Left lung (tissue), 4 donors: ENCODE measurements at regions not wholly inside any gene's neighbourhood (a gene's known extent, or its start where the extent isn't known, plus 50 kb on each side); places are given as distances from the start of the nearest gene placed in this dataset.

Experiments used
- ATAC-seq: fragments of 200-7000 bp; cut with Tn5 transposase; one replicate; pipeline ENCODE4 v1.9.1; 2020; ENCODE audit warnings: moderate library complexity
- DNase-seq, 4 donors: peaks; one replicate each; pipeline ENCODE4 v3.0.0-alpha.2; 2013 to 2020
- H3K27ac ChIP-seq, 2 donors: fragments of 200-600 bp; sonication (generic) in 1 of 2; one replicate each; pipeline versions ENCODE4 v1.5.0 to v1.8.0; 2020 to 2021
- H3K27me3 ChIP-seq, 2 donors: fragments of 200-600 bp; sonication (generic) in 1 of 2; one replicate each; pipeline versions ENCODE4 v1.5.0 to v1.8.0; 2020 to 2021
- H3K36me3 ChIP-seq, 2 donors: fragments of 200-600 bp; sonication (generic) in 1 of 2; one replicate each; pipeline versions ENCODE4 v1.5.0 to v1.8.0; 2020 to 2021
- H3K4me1 ChIP-seq, 2 donors: fragments of 200-600 bp; one replicate each; pipeline ENCODE4 v1.8.0; 2021
- H3K4me3 ChIP-seq, 2 donors: fragments of 200-600 bp; sonication (generic) in 1 of 2; one replicate each; pipeline versions ENCODE4 v1.5.0 to v1.8.0; 2020 to 2021; ENCODE audit warnings: mild to moderate bottlenecking in 1 of 2
- H3K9me3 ChIP-seq, 2 donors: fragments of 200-600 bp; sonication (generic) in 1 of 2; one replicate each; pipeline versions ENCODE4 v1.5.0 to v1.8.0; 2020 to 2021
- intact Hi-C, 2 donors: fragments of 100-400 bp; cut with DNase I; formaldehyde crosslinking; loops; one replicate each; pipeline versions ENCODE4 v1.11.2 to v1.14.2; 2022
- TF ChIP-seq, protein P1 (sequence below), 2 donors: fragments of 200-600 bp; sonication (generic) in 1 of 2; IDR thresholded peaks; one replicate each; pipeline versions ENCODE4 v1.5.0 to v1.8.0; 2021; ENCODE audit warnings: antibody characterized with exemption in 2 of 2
- donor health status: DM: no; HTN: yes; CAD: no.
- donor health status: DM: no; HTN: no; CAD: no.

DNA sequence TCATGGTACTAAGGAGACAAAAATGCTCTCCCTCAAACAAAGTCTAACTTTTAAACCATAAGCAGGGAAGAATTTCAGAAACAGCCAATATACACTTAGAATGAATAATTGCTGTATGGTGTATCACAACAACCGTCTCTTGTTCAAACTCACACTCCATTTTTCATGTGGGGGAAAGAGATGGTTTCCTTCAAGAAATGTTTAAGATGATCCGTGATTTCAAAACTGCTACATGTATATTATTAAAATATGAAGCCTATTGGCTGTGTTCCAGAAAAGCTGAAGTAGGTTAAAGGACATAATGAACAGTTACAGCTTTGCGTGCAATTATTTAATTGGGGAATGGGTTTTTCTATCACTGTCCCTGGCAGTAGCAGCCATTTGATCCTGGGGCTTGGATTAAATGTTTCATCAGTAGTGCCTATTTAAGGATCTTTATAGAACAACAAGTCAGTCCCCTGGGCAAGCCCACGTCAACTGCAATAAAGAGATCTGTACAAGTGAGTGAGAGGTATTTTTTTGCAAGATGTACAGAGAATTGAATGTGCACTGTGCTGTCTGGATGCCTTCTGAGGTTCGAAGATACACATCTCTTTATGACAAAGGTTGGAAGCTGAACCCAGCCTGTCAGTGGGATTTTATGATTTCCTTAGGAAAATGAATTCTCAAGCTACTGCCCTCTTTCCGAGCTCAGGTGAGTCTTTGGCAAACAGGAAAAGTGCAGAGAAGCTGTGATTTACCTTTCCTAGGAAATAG lies 337.2 kb upstream of the RARB start:
- no peak overlapping the region for H3K27ac ChIP-seq
- no peaks in the 10 kb centered on the region for H3K36me3 ChIP-seq

DNA sequence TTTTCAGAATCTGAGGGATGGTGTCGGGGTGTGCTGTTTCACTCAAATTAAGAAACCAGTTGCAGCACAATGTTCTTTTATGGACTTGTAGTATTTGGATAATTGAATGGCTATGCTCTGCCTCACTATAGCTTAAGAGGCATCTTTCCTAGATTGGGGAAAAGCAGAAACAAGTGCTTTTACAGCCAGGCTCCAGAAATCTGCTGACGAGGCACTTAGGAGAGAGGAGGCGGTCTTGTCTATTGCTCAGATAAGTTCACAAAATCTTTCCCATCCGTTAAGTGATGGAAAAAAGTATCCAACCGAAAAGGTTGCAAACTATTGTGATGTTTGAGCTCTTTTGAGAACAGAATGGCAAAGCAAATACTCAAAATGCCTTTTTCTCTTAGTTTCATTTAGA lies 336.1 kb upstream of the RARB start:
- H3K4me3 ChIP-seq: no peak overlapping the region
- intact Hi-C loops: no loop called here
- H3K27me3 ChIP-seq: no peaks in the 10 kb centered on the region
- TF ChIP-seq, protein P1, sequence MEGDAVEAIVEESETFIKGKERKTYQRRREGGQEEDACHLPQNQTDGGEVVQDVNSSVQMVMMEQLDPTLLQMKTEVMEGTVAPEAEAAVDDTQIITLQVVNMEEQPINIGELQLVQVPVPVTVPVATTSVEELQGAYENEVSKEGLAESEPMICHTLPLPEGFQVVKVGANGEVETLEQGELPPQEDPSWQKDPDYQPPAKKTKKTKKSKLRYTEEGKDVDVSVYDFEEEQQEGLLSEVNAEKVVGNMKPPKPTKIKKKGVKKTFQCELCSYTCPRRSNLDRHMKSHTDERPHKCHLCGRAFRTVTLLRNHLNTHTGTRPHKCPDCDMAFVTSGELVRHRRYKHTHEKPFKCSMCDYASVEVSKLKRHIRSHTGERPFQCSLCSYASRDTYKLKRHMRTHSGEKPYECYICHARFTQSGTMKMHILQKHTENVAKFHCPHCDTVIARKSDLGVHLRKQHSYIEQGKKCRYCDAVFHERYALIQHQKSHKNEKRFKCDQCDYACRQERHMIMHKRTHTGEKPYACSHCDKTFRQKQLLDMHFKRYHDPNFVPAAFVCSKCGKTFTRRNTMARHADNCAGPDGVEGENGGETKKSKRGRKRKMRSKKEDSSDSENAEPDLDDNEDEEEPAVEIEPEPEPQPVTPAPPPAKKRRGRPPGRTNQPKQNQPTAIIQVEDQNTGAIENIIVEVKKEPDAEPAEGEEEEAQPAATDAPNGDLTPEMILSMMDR (IDR thresholded peaks at IDR 0.05): no peak
- H3K4me1 ChIP-seq: no peaks in the 10 kb centered on the region
- no peak for ATAC-seq
- no peak overlapping the region for H3K27ac ChIP-seq
- no peak for DNase-seq
- no peaks in the 10 kb centered on the region for H3K36me3 ChIP-seq
- H3K9me3 ChIP-seq: no peaks in the 10 kb centered on the region

More for the DNA sequence above, 337.2 kb upstream of the RARB start:
- DNase-seq: no peak
- Histone ChIP-seq H3K4me1 (no peaks in the 10 kb centered on the region), H3K27me3 (no peaks in the 10 kb centered on the region), H3K9me3 (no peaks in the 10 kb centered on the region), H3K4me3 (no peak overlapping the region)
- TF ChIP-seq, protein P1 (IDR thresholded peaks at IDR 0.05): no peak
- intact Hi-C loops: no loop called here
- no peak for ATAC-seq

DNA sequence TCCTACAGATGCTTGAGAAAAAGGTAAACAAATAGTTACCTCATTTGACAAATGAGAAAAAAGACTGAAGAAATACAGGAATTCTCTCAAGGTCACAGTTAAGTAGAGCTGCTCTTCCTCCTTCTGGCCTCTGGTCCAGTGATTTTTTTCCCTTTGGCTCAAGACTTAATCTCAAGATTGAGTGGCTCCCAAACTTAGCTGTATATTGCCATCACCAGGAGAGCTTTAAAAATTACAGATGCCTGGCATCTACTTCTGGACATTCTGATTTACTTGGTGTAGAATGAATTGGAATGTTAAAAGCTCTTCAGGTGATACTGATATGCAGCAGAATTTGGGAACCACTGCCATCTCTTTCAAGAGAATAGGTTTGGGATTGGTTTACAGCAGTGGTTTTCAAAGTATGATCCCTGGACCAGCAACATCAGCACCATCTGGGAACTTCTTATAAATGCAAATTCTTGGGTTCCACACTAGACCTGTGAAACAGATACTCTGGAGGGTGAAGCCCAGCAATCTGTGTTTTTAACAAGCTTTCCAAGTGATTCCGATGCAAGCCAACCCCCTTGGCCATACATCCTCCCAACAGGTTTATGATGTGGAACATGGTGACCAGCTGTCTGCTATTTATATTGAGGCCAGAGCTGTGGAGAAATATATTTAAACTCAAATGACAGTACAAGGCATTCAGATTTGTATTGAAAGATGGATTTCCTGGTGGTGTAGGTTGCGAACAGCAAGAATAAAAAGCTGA lies 333.0 kb upstream of the RARB start:
- H3K27ac ChIP-seq: no peak overlapping the region
- DNase-seq (no peak), ATAC-seq (no peak)
- no peaks in the 10 kb centered on the region for H3K36me3 ChIP-seq
- H3K4me1 ChIP-seq: no peaks in the 10 kb centered on the region
- intact Hi-C loops: no loop called here
- no peaks in the 10 kb centered on the region for H3K9me3 ChIP-seq
- H3K27me3 ChIP-seq: no peaks in the 10 kb centered on the region
- TF ChIP-seq, protein P1 (IDR thresholded peaks at IDR 0.05): no peak
- H3K4me3 ChIP-seq: no peak overlapping the region

DNA sequence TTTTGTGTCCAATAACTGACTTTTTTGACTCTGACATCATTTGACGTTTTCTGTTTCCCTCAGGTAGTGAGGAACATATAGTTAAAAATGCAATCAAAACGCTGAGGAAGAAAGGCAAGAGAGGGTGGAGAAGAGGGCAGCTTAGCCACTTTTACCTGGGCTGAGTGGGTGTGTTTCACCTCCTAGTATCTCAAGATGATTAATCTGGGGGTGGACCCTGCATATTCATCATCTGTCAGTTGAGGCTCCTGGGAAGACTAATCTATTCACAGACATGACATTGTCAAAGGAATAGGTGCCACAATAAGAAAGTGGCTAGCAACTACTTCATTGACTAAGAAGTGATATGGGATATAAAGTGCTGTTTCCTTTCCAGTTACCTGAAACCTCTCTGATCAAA lies 331.5 kb upstream of the RARB start:
- no peak for ATAC-seq

DNA sequence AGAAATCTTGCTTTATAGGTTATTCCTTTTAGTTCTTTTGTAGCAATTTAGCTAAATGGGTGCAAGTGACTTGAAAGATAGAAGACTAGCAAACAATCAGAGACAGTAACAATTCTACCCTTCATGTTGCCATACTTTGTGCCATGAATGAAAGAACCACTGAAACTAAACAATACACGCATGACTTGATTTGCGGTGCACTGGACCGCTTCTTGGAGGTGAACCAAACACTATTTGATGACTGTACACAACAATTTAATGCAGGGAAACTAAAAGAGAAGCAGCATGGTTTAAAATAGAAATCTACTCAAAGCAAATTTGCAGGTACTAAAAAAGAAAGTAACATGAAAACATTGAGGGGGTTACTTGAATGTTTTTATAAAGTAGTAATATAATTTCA lies 331.0 kb upstream of the RARB start:
- TF ChIP-seq, protein P1 (IDR thresholded peaks at IDR 0.05): no peak
- no peak for ATAC-seq

More for the DNA sequence above, 331.5 kb upstream of the RARB start:
- no peak for DNase-seq
- Histone ChIP-seq H3K27ac (no peak overlapping the region), H3K36me3 (no peaks in the 10 kb centered on the region), H3K4me3 (no peak overlapping the region), H3K4me1 (no peaks in the 10 kb centered on the region), H3K9me3 (no peaks in the 10 kb centered on the region), H3K27me3 (no peaks in the 10 kb centered on the region)
- TF ChIP-seq, protein P1 (IDR thresholded peaks at IDR 0.05): no peak
- intact Hi-C loops: no loop called here

More for the DNA sequence above, 331.0 kb upstream of the RARB start:
- H3K4me1 ChIP-seq: no peaks in the 10 kb centered on the region
- no peaks in the 10 kb centered on the region for H3K36me3 ChIP-seq
- no peak overlapping the region for H3K27ac ChIP-seq
- no peak overlapping the region for H3K4me3 ChIP-seq
- H3K27me3 ChIP-seq: no peaks in the 10 kb centered on the region
- H3K9me3 ChIP-seq: no peaks in the 10 kb centered on the region
- intact Hi-C loops: no loop called here
- no peak for DNase-seq
